SIG-M5 treated with dmso at 0.1 percent for 504 hours (cell line): ENCODE measurements at regions not wholly inside any gene's neighbourhood (a gene's known extent, or its start where the extent isn't known, plus 50 kb on each side); places are given as distances from the start of the nearest gene placed in this dataset.

Experiments
- DNase-seq: peaks from one replicate; lab custom pipeline; 2025; ENCODE audit not compliant: unreplicated experiment; lab: John Stamatoyannopoulos, UW

- no peak for DNase-seq
These were observed 220.5 kb downstream of the CYP26B1 start for GRCh38 chr2:71926876-71927756.

DNA sequence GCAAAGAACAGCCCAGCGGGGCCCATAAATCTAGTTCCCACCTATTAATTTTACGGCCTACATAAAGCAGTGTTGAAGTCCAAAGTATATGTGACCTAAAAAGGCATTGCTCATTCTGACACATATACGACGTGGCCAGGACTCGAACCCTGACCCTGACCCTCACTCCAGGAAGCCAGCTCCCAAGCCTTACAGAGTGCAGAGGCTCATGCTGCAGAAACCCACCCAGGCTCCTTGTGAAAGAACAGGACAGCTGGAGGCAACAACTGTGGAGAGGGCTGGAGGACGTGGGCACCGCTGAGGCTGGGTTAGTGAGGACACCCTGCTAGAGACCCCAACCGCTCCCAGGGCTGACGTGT, 221.6 kb downstream of the CYP26B1 start:
- DNase-seq, result no peak

- peak; percentile 59 for DNase-seq
These were observed 222.2 kb downstream of the CYP26B1 start for GRCh38 chr2:71925268-71926088.

- peak; percentile 87 for DNase-seq
These were observed 223.7 kb downstream of the CYP26B1 start for GRCh38 chr2:71923887-71924533.

DNA sequence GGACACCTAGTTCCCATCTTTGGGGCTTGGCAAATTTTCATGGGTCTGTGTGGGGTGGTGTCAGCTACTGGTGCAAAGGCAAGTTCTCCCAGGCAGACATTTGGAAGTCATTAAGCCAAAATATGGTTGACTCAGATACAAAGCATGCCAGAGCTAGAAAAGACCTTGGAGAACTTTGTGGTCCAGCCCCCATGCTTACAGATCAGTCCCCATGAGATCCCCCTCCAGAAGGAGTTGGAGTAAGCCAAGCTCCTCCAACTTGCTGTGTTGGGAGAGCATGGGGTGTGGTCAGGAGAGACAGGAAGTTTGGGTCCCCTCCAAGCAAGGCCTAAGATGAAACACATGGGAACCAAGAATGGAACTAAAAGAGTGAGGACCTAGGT, 224.5 kb downstream of the CYP26B1 start:
- DNase-seq, result no peak

GRCh38 chr2:71922499-71923142, 225.0 kb downstream of the CYP26B1 start:
- no peak for DNase-seq

- no peak for DNase-seq
These were observed 225.6 kb downstream of the CYP26B1 start for GRCh38 chr2:71922091-71922490.

- DNase-seq, result peak; percentile 88
These were observed 226.8 kb downstream of the CYP26B1 start for GRCh38 chr2:71920819-71921218.

- DNase-seq, result no peak
These were observed 228.0 kb downstream of the CYP26B1 start for GRCh38 chr2:71919708-71920107.

DNA sequence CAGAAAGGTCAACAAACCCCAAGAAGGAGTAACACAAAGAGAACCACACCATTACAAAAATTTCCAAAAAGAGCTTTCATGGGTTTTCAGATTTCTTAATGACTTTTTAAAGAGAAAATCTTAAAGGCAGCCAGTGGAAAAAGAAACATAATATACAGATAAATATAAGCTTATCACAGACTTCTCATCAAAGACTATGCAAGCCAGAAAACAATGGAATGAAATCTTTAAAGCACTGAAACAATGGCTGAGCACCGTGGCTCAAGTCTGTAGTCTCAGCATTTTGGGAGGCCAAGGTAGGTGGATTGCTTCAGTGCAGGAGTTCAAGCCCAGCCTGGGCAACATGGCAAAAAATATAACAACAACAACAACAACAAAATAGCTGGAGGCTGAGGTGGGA, 237.4 kb downstream of the CYP26B1 start:
- DNase-seq, result no peak

- DNase-seq, result no peak
These were observed 238.9 kb downstream of the CYP26B1 start for GRCh38 chr2:71908798-71909197.

DNA sequence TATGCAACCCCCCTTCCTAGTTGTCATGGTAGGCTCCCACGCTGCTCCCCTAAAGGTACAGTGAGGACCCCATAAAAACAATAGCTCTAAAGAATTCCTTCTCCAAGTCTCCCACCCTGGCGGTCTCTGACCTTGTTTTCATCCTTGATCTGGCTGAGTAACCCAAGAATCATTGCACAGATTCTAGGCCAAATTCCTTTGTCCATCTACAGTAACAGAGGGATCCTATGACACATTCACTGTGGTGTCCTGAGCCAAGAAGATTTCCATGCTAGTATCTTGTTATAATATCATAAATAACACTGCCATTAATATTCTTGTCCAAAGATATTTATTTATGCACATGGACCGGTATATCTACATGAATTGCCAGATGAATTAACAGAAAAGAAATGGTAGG, 240.2 kb downstream of the CYP26B1 start:
- DNase-seq, result no peak

GRCh38 chr2:71906357-71906973, 241.2 kb downstream of the CYP26B1 start:
- DNase-seq, result no peak

DNA sequence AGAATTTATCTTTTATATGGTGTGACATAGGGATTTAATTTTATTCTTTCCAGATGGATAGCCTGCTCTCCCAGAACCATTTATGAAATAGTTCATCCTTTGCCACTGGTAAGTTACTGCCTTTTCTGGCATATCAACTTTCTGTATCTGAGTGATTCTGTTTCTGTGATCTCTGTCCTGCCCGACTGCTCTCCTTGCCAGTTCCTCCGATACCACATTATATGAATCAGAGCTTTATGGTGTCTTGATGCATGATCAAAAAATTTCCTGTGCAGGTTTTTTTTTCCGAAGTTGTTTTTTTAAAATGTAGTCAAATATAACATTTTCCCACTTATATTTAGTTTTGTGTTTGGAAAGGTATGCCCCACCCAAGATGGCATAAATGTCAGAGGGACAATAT, 242.5 kb downstream of the CYP26B1 start:
- no peak for DNase-seq

GRCh38 chr2:71903841-71904240, 243.8 kb downstream of the CYP26B1 start:
- DNase-seq, result no peak

DNA sequence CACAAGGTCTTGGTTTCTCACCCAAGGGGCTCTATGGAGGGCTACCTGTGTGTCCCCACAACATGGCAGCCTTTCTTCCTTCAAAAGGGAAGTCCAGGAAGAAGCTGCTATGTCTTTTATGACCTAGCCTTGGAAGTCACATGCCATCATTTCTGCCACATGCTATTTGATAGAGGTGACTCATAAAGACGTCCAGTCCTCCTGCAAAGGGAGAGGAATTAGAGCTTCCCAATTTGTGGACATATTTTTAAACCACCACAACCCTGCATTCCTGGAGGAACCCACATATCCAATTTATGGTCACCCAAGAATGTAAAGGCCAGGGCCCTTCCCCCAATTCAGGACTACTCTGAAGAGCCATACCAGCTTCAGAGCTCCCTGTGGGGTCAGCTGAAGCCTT, 246.2 kb downstream of the CYP26B1 start:
- no peak for DNase-seq

DNA sequence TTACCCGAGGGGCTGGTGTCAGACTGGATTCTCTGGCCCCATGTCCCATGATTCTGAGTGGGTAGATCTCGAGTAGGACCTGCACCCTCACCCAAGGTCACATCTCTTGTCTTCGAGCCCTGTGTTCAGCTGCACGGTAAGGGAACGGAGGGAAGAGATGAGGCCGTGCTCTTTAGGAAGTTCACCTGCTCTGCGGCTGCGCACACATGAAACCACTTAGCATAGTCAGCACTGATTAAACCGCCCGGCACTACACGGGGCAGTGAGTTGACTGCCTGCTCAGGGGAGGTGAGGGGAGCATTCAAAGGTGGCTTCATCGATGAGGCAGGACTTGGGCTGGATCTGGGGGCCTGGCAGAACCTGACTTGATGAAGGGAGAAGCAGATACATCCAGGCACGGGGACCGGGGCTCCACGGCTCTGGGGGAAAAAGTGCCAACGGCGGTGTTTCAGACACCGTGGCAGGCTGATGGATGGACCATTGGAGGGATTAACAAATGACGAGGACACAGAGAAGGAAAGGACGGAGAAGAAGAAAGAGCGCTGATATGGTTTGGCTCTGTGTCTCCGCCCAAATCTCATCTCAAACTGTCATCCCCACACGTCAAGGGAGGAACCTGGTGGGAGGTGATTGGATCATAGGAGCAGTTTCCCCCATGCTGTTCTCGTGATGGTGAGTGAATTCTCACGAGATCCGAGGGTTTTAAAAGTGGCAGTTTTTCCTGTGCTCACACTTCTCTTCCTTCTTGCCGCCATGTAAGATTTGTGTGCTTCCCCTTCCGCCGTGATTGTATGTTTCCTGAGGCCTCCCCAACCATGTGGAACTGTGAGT, 248.6 kb downstream of the CYP26B1 start:
- no peak for DNase-seq

- no peak for DNase-seq
These were observed 249.3 kb downstream of the CYP26B1 start for GRCh38 chr2:71898375-71898774.

DNA sequence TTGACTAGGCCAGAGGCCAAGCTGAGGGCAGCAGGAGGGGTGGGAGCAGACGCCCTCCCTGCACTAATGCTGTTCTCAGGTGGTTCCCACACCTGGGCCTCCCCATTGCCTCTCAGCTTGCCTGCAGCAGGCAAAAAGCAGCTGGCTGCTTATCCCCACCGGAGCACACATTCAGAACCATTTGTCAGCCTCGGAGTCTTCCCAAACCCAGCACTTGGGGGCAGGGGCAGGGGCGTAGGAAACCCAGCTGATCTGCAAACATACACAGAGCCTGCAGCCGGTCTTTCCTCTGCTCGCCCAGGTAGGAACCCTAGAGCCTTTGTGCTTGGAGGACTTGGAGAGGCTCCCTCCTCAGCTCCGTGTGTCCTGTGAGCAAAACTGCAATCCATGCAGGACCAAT, 249.8 kb downstream of the CYP26B1 start:
- no peak for DNase-seq

DNA sequence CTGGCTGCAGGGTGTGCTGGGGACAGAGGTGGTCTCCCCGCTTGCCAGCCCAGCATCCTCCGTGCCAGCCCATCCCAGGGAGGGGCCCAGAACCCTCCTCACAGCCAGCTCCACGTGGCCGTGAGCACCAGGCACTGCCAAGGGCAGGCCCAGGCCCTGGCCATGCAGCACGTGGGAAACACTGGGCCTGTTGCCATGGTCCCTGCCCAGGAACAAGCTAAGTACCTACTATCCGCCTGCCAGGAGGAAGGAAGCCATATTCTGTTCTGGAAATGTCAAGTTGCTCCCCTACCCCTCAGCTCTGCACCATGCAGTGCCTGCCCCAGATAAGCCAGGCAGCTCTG, 250.6 kb downstream of the CYP26B1 start:
- no peak for DNase-seq
